ENCODE measurements at regions not wholly inside any gene's neighbourhood (a gene's known extent, or its start where the extent isn't known, plus 50 kb on each side); places are given as distances from the start of the nearest gene placed in this dataset.

DNA sequence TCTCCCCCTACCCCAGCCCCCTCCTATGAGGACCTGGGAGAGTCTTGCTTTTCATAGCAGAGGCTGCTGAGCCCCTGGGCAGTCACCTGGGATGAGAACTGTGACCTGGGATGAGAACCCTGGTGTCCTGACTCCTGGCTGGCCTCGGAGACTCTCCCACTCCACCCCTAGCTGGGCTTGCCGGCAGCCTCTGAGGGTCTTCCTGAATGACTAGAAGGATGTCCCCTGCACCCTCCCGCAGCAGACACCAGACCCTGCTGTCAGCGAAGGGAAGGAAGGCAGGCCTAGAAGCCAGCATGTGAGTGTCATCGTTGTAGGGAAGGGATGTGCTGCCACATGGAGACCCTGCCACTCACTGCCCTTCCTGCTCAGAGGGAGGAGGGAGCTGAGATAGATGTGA, 203.4 kb upstream of the ZNF536 start:
- Histone ChIP-seq H3K4me1 (ENCODE audit: control insufficient read depth, insufficient read depth, low read length) (no peaks in the 10 kb centered on the region), H3K9me3 (ENCODE audit: control insufficient read depth, low read length) (no peaks in the 10 kb centered on the region), H3K27ac (ENCODE audit: insufficient read depth, low read depth, low read length, poor library complexity, severe bottlenecking) (no peak overlapping the region), H3K36me3 (ENCODE audit: control insufficient read depth, insufficient read depth, low read length) (no peaks in the 10 kb centered on the region), H3K27me3 (ENCODE audit: control insufficient read depth, insufficient read depth, low read length, poor library complexity, severe bottlenecking) (no peaks in the 10 kb centered on the region), H3K4me3 (ENCODE audit: insufficient read depth, low read depth, low read length) (no peak overlapping the region)
- 90 to 93% methylated on average over 5 of the region's 5 CpGs for WGBS, 2 experiments

DNA sequence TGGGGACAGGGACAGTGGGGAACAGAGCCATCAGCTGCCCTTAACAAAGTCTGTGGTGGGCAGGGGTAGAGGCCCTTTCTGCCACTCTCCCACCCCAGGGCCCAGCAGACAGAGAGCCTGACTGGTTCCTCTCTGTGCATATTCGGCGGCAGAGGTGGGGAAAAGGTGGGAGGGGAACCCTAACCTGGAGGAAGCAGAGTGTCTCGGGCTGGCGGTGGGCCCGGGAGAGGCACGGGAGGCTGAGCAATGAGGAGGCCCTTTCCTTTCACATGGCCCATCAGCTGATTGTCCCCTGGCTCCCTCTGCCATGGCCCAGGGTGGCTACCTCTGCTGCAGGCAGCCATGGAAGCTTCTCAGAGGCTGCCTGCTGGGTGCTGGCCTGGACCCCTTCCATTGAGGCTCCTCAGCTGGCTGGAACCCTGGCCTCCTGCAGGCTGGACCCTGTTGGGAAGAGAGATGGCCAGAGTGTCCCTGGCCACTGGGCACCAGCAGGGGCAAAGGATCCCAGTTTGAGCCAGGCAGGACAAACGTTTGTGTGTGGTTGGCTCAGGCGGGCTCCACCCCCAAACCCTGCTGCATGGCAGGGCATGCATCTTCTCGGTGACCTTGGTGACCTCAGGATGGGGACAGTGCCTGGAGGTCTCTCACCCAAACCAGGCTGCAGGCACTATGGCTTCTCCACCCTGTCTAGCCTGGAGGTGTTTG, 202.8 kb upstream of the ZNF536 start:
- no peaks in the 10 kb centered on the region for H3K27me3 ChIP-seq (ENCODE audit: control insufficient read depth, insufficient read depth, low read length, poor library complexity, severe bottlenecking)
- no peak overlapping the region for H3K27ac ChIP-seq (ENCODE audit: insufficient read depth, low read depth, low read length, poor library complexity, severe bottlenecking)
- no peaks in the 10 kb centered on the region for H3K4me1 ChIP-seq (ENCODE audit: control insufficient read depth, insufficient read depth, low read length)
- no peaks in the 10 kb centered on the region for H3K36me3 ChIP-seq (ENCODE audit: control insufficient read depth, insufficient read depth, low read length)
- 88 to 91% methylated on average over 9 of the region's 9 CpGs for WGBS, 2 experiments
- H3K4me3 ChIP-seq (ENCODE audit: insufficient read depth, low read depth, low read length), result no peak overlapping the region
- H3K9me3 ChIP-seq (ENCODE audit: control insufficient read depth, low read length), result no peaks in the 10 kb centered on the region

GRCh38 chr19:30170081-30170480, 202.1 kb upstream of the ZNF536 start:
- Histone ChIP-seq H3K36me3 (ENCODE audit: control insufficient read depth, insufficient read depth, low read length) (no peaks in the 10 kb centered on the region), H3K27me3 (ENCODE audit: control insufficient read depth, insufficient read depth, low read length, poor library complexity, severe bottlenecking) (no peaks in the 10 kb centered on the region), H3K27ac (ENCODE audit: insufficient read depth, low read depth, low read length, poor library complexity, severe bottlenecking) (no peak overlapping the region), H3K4me3 (ENCODE audit: insufficient read depth, low read depth, low read length) (no peak overlapping the region), H3K4me1 (ENCODE audit: control insufficient read depth, insufficient read depth, low read length) (no peaks in the 10 kb centered on the region), H3K9me3 (ENCODE audit: control insufficient read depth, low read length) (no peaks in the 10 kb centered on the region)
- 95 to 96% methylated on average over 7 of the region's 7 CpGs for WGBS, 2 experiments

DNA sequence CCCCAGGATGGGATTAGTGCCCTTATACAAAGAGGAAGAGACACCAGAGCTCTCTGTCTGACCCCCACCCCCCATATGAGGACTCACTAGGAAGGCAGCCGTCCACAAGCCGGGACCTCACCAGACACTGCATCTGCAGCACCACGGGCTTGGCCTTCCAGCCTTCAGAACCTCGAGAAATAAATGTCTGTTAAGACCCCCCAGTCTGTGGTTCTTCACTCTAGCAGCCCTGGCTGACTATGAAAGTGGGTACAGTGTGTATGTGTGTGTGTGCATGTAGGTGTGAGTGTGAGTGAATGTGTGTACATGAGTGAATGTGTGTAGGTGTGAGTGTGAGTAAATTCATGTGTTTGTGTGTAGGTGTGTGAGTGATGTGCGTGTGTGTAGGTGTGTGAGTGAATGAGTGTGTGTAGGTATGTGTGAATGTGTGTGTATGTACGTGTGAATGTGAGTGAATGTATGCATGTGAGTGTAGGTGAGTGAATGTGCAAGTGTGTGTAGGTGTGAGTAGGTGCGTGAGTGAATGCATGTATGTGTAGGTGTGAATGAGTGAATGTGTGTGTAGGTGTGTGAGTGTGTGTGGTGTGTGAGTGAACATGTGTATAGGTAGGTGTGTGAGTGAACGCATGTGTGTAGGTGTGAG, 201.6 kb upstream of the ZNF536 start:
- Histone ChIP-seq H3K27ac (ENCODE audit: insufficient read depth, low read depth, low read length, poor library complexity, severe bottlenecking) (no peak overlapping the region), H3K36me3 (ENCODE audit: control insufficient read depth, insufficient read depth, low read length) (no peaks in the 10 kb centered on the region), H3K4me1 (ENCODE audit: control insufficient read depth, insufficient read depth, low read length) (no peaks in the 10 kb centered on the region), H3K27me3 (ENCODE audit: control insufficient read depth, insufficient read depth, low read length, poor library complexity, severe bottlenecking) (no peaks in the 10 kb centered on the region), H3K9me3 (ENCODE audit: control insufficient read depth, low read length) (no peaks in the 10 kb centered on the region), H3K4me3 (ENCODE audit: insufficient read depth, low read depth, low read length) (no peak overlapping the region)
- 95% methylated on average over 8 of the region's 8 CpGs for WGBS, 2 experiments

- Histone ChIP-seq H3K4me1 (ENCODE audit: control insufficient read depth, insufficient read depth, low read length) (no peaks in the 10 kb centered on the region), H3K4me3 (ENCODE audit: insufficient read depth, low read depth, low read length) (no peak overlapping the region), H3K27me3 (ENCODE audit: control insufficient read depth, insufficient read depth, low read length, poor library complexity, severe bottlenecking) (no peaks in the 10 kb centered on the region), H3K36me3 (ENCODE audit: control insufficient read depth, insufficient read depth, low read length) (no peaks in the 10 kb centered on the region), H3K27ac (ENCODE audit: insufficient read depth, low read depth, low read length, poor library complexity, severe bottlenecking) (no peak overlapping the region), H3K9me3 (ENCODE audit: control insufficient read depth, low read length) (no peaks in the 10 kb centered on the region)
- WGBS, 2 experiments, result 90 to 95% methylated on average over 3 of the region's 3 CpGs
Measured at GRCh38 chr19:30171138-30171635, 201.0 kb upstream of the ZNF536 start.

GRCh38 chr19:30171795-30172612, 200.2 kb upstream of the ZNF536 start:
- Histone ChIP-seq H3K4me1 (ENCODE audit: control insufficient read depth, insufficient read depth, low read length) (no peaks in the 10 kb centered on the region), H3K36me3 (ENCODE audit: control insufficient read depth, insufficient read depth, low read length) (no peaks in the 10 kb centered on the region), H3K27me3 (ENCODE audit: control insufficient read depth, insufficient read depth, low read length, poor library complexity, severe bottlenecking) (no peaks in the 10 kb centered on the region), H3K9me3 (ENCODE audit: control insufficient read depth, low read length) (no peaks in the 10 kb centered on the region), H3K4me3 (ENCODE audit: insufficient read depth, low read depth, low read length) (no peak overlapping the region), H3K27ac (ENCODE audit: insufficient read depth, low read depth, low read length, poor library complexity, severe bottlenecking) (no peak overlapping the region)
- WGBS, 2 experiments, result 90% methylated on average over 10 of the region's 10 CpGs

GRCh38 chr19:30172613-30173242, 199.5 kb upstream of the ZNF536 start:
- Histone ChIP-seq H3K36me3 (ENCODE audit: control insufficient read depth, insufficient read depth, low read length) (no peaks in the 10 kb centered on the region), H3K4me3 (ENCODE audit: insufficient read depth, low read depth, low read length) (no peak overlapping the region), H3K27me3 (ENCODE audit: control insufficient read depth, insufficient read depth, low read length, poor library complexity, severe bottlenecking) (no peaks in the 10 kb centered on the region), H3K27ac (ENCODE audit: insufficient read depth, low read depth, low read length, poor library complexity, severe bottlenecking) (no peak overlapping the region), H3K4me1 (ENCODE audit: control insufficient read depth, insufficient read depth, low read length) (no peaks in the 10 kb centered on the region), H3K9me3 (ENCODE audit: control insufficient read depth, low read length) (no peaks in the 10 kb centered on the region)
- WGBS, 2 experiments, result 91 to 93% methylated on average over 8 of the region's 8 CpGs

DNA sequence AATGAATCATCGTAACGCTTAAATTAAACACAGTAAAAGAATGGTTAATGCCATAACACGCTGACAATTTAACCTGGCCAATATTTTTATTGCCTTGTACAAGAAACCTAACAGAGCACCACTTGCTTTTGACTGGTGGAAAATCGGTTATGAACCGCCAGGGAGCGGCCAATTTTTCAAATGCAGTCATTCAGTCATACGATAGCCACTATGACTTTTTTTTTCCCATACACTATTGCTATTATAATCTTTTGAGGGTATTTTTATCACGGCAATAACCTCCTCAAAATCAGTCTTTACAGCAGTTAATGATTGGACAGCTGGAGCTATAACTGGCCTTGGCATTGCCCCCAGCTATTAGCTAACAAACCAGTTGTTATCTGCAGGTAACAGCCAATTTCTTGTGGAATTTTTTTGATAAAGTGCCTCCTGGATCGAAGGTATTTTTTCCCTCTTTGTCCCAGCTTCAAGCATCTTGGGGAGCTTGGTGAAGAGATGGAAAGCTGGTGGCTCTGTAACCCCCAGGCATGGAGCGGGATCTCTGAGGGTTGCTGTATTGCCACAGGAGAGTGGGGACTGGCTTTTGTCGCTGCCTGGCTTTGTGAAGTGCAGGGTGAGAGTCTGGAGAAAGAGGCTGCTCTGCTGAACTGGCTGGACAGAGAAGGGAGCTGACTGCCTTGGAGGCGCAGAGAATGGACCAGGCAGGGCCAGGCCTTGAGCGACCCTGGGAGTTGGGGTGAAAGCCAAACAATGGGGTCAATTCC, 198.4 kb upstream of the ZNF536 start:
- no peak overlapping the region for H3K27ac ChIP-seq (ENCODE audit: insufficient read depth, low read depth, low read length, poor library complexity, severe bottlenecking)
- H3K4me1 ChIP-seq (ENCODE audit: control insufficient read depth, insufficient read depth, low read length), result no peaks in the 10 kb centered on the region
- WGBS, 2 experiments, result 92 to 94% methylated on average over 13 of the region's 13 CpGs
- H3K4me3 ChIP-seq (ENCODE audit: insufficient read depth, low read depth, low read length), result no peak overlapping the region
- no peaks in the 10 kb centered on the region for H3K27me3 ChIP-seq (ENCODE audit: control insufficient read depth, insufficient read depth, low read length, poor library complexity, severe bottlenecking)
- H3K36me3 ChIP-seq (ENCODE audit: control insufficient read depth, insufficient read depth, low read length), result no peaks in the 10 kb centered on the region
- H3K9me3 ChIP-seq (ENCODE audit: control insufficient read depth, low read length), result no peaks in the 10 kb centered on the region

DNA sequence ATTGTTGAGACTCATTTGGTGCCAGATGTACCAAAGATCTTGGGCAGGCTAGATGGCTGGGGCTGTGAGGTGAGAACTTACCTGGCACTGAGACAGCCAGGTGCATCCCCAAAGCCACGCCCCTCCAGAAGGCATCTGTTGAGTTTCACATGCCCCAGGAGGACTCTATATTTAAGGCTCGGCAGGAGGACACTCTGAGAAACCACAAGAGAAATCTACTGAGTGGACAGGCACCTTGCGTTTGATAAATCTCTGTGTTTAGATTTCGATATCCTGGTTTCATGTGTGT, 197.9 kb upstream of the ZNF536 start:
- Histone ChIP-seq H3K4me1 (ENCODE audit: control insufficient read depth, insufficient read depth, low read length) (no peaks in the 10 kb centered on the region), H3K27me3 (ENCODE audit: control insufficient read depth, insufficient read depth, low read length, poor library complexity, severe bottlenecking) (no peaks in the 10 kb centered on the region), H3K27ac (ENCODE audit: insufficient read depth, low read depth, low read length, poor library complexity, severe bottlenecking) (no peak overlapping the region), H3K4me3 (ENCODE audit: insufficient read depth, low read depth, low read length) (no peak overlapping the region), H3K36me3 (ENCODE audit: control insufficient read depth, insufficient read depth, low read length) (no peaks in the 10 kb centered on the region), H3K9me3 (ENCODE audit: control insufficient read depth, low read length) (no peaks in the 10 kb centered on the region)
- 79 to 82% methylated on average over 4 of the region's 4 CpGs for WGBS, 2 experiments

Measured in ectodermal cell (in vitro differentiated cells).